ENCODE measurements at regions not wholly inside any gene's neighbourhood (a gene's known extent, or its start where the extent isn't known, plus 50 kb on each side); places are given as distances from the start of the nearest gene placed in this dataset.

GRCh38 chr17:79459003-79459655, 151.7 kb downstream of the RBFOX3 start:
- no peaks in the 10 kb centered on the region for H3K36me3 ChIP-seq (ENCODE audit: insufficient read depth)
- H3K4me1 ChIP-seq (ENCODE audit: insufficient read depth), result no peaks in the 10 kb centered on the region
- H3K4me3 ChIP-seq (ENCODE audit: low read depth, low read length), result no peak overlapping the region
- DNase-seq (ENCODE audit: extremely low spot score), result no peak
- 81% methylated on average over 12 of the region's 12 CpGs for WGBS
- H3K27ac ChIP-seq (ENCODE audit: low read depth), result no peak overlapping the region

- Histone ChIP-seq H3K36me3 (ENCODE audit: insufficient read depth) (no peaks in the 10 kb centered on the region), H3K4me3 (ENCODE audit: low read depth, low read length) (no peak overlapping the region), H3K4me1 (ENCODE audit: insufficient read depth) (no peaks in the 10 kb centered on the region), H3K27ac (ENCODE audit: low read depth) (no peak overlapping the region)
- DNase-seq (ENCODE audit: extremely low spot score), result no peak
- 75% methylated on average over 12 of the region's 12 CpGs for WGBS
These were observed 152.5 kb downstream of the RBFOX3 start for GRCh38 chr17:79458356-79458755.

- WGBS, result 88% methylated on average over 12 of the region's 12 CpGs
- Histone ChIP-seq H3K36me3 (ENCODE audit: insufficient read depth) (no peaks in the 10 kb centered on the region), H3K27ac (ENCODE audit: low read depth) (no peak overlapping the region), H3K4me1 (ENCODE audit: insufficient read depth) (no peaks in the 10 kb centered on the region), H3K4me3 (ENCODE audit: low read depth, low read length) (no peak overlapping the region)
- DNase-seq (ENCODE audit: extremely low spot score), result no peak
These were observed 153.0 kb downstream of the RBFOX3 start for GRCh38 chr17:79457889-79458288.

- no peaks in the 10 kb centered on the region for H3K36me3 ChIP-seq (ENCODE audit: insufficient read depth)
- no peaks in the 10 kb centered on the region for H3K4me1 ChIP-seq (ENCODE audit: insufficient read depth)
- WGBS, result 83% methylated on average over 17 of the region's 17 CpGs
These were observed 153.5 kb downstream of the RBFOX3 start for GRCh38 chr17:79457376-79457775.

GRCh38 chr17:79455636-79456035, 155.2 kb downstream of the RBFOX3 start:
- Histone ChIP-seq H3K27ac (ENCODE audit: low read depth) (no peak overlapping the region), H3K4me1 (ENCODE audit: insufficient read depth) (no peaks in the 10 kb centered on the region), H3K4me3 (ENCODE audit: low read depth, low read length) (no peak overlapping the region), H3K36me3 (ENCODE audit: insufficient read depth) (no peaks in the 10 kb centered on the region)
- DNase-seq (ENCODE audit: extremely low spot score), result no peak
- 86% methylated on average over 11 of the region's 11 CpGs for WGBS

More at GRCh38 chr17:79457376-79457775, 153.5 kb downstream of the RBFOX3 start:
- H3K4me3 ChIP-seq (ENCODE audit: low read depth, low read length), result no peak overlapping the region
- H3K27ac ChIP-seq (ENCODE audit: low read depth), result no peak overlapping the region
- no peak for DNase-seq (ENCODE audit: extremely low spot score)

- no peak overlapping the region for H3K27ac ChIP-seq (ENCODE audit: low read depth)
- DNase-seq (ENCODE audit: extremely low spot score), result no peak
- 89% methylated on average over 6 of the region's 6 CpGs for WGBS
- no peaks in the 10 kb centered on the region for H3K36me3 ChIP-seq (ENCODE audit: insufficient read depth)
- H3K4me1 ChIP-seq (ENCODE audit: insufficient read depth), result no peaks in the 10 kb centered on the region
- H3K4me3 ChIP-seq (ENCODE audit: low read depth, low read length), result no peak overlapping the region
These were observed 156.0 kb downstream of the RBFOX3 start for GRCh38 chr17:79454826-79455225.

- Histone ChIP-seq H3K36me3 (ENCODE audit: insufficient read depth) (no peaks in the 10 kb centered on the region), H3K4me3 (ENCODE audit: low read depth, low read length) (no peak overlapping the region), H3K4me1 (ENCODE audit: insufficient read depth) (no peaks in the 10 kb centered on the region), H3K27ac (ENCODE audit: low read depth) (no peak overlapping the region)
- DNase-seq (ENCODE audit: extremely low spot score), result no peak
- WGBS, result 69% methylated on average over 6 of the region's 6 CpGs
These were observed 157.4 kb downstream of the RBFOX3 start for GRCh38 chr17:79453481-79453880.

- Histone ChIP-seq H3K4me1 (ENCODE audit: insufficient read depth) (no peaks in the 10 kb centered on the region), H3K27ac (ENCODE audit: low read depth) (no peak overlapping the region), H3K4me3 (ENCODE audit: low read depth, low read length) (no peak overlapping the region), H3K36me3 (ENCODE audit: insufficient read depth) (no peaks in the 10 kb centered on the region)
- no peak for DNase-seq (ENCODE audit: extremely low spot score)
- WGBS, result 76% methylated on average over 11 of the region's 11 CpGs
These were observed 158.1 kb downstream of the RBFOX3 start for GRCh38 chr17:79452706-79453105.

GRCh38 chr17:79451167-79451566, 159.7 kb downstream of the RBFOX3 start:
- no peak for DNase-seq (ENCODE audit: extremely low spot score)
- WGBS, result 88% methylated on average over 7 of the region's 7 CpGs
- Histone ChIP-seq H3K4me1 (ENCODE audit: insufficient read depth) (no peaks in the 10 kb centered on the region), H3K36me3 (ENCODE audit: insufficient read depth) (no peaks in the 10 kb centered on the region), H3K4me3 (ENCODE audit: low read depth, low read length) (no peak overlapping the region), H3K27ac (ENCODE audit: low read depth) (no peak overlapping the region)

- no peak for DNase-seq (ENCODE audit: extremely low spot score)
- Histone ChIP-seq H3K27ac (ENCODE audit: low read depth) (no peak overlapping the region), H3K36me3 (ENCODE audit: insufficient read depth) (no peaks in the 10 kb centered on the region), H3K4me3 (ENCODE audit: low read depth, low read length) (no peak overlapping the region), H3K4me1 (ENCODE audit: insufficient read depth) (no peaks in the 10 kb centered on the region)
- WGBS, result 72% methylated on average over 12 of the region's 12 CpGs
These were observed 164.3 kb downstream of the RBFOX3 start for GRCh38 chr17:79446399-79447009.

- Histone ChIP-seq H3K4me3 (ENCODE audit: low read depth, low read length) (no peak overlapping the region), H3K4me1 (ENCODE audit: insufficient read depth) (no peaks in the 10 kb centered on the region), H3K27ac (ENCODE audit: low read depth) (no peak overlapping the region), H3K36me3 (ENCODE audit: insufficient read depth) (no peaks in the 10 kb centered on the region)
- DNase-seq (ENCODE audit: extremely low spot score), result no peak
- 75% methylated on average over 4 of the region's 4 CpGs for WGBS
These were observed 166.7 kb downstream of the RBFOX3 start for GRCh38 chr17:79444198-79444597.

GRCh38 chr17:79443026-79443425, 167.8 kb downstream of the RBFOX3 start:
- no peak for DNase-seq (ENCODE audit: extremely low spot score)
- H3K27ac ChIP-seq (ENCODE audit: low read depth), result no peak overlapping the region
- H3K36me3 ChIP-seq (ENCODE audit: insufficient read depth), result no peaks in the 10 kb centered on the region
- H3K4me3 ChIP-seq (ENCODE audit: low read depth, low read length), result no peak overlapping the region
- H3K4me1 ChIP-seq (ENCODE audit: insufficient read depth), result no peaks in the 10 kb centered on the region
- WGBS, result 92% methylated on average over 10 of the region's 10 CpGs

- no peak overlapping the region for H3K4me3 ChIP-seq (ENCODE audit: low read depth, low read length)
- H3K36me3 ChIP-seq (ENCODE audit: insufficient read depth), result no peaks in the 10 kb centered on the region
- no peaks in the 10 kb centered on the region for H3K4me1 ChIP-seq (ENCODE audit: insufficient read depth)
- 78% methylated on average over 15 of the region's 15 CpGs for WGBS
- no peak overlapping the region for H3K27ac ChIP-seq (ENCODE audit: low read depth)
- no peak for DNase-seq (ENCODE audit: extremely low spot score)
These were observed 169.3 kb downstream of the RBFOX3 start for GRCh38 chr17:79441356-79442160.

GRCh38 chr17:79440251-79440650, 170.6 kb downstream of the RBFOX3 start:
- 82% methylated on average over 14 of the region's 14 CpGs for WGBS
- H3K36me3 ChIP-seq (ENCODE audit: insufficient read depth), result no peaks in the 10 kb centered on the region
- H3K4me3 ChIP-seq (ENCODE audit: low read depth, low read length), result no peak overlapping the region
- H3K4me1 ChIP-seq (ENCODE audit: insufficient read depth), result no peaks in the 10 kb centered on the region
- DNase-seq (ENCODE audit: extremely low spot score), result no peak
- H3K27ac ChIP-seq (ENCODE audit: low read depth), result no peak overlapping the region

All from urinary bladder (tissue), 3 donors.